ENCODE measurements at regions not wholly inside any gene's neighbourhood (a gene's known extent, or its start where the extent isn't known, plus 50 kb on each side); places are given as distances from the start of the nearest gene placed in this dataset.

- H2BK120ac ChIP-seq (ENCODE audit: low read depth, low read length, poor library complexity, severe bottlenecking), result no peak overlapping the region
- H2AK5ac ChIP-seq (ENCODE audit: insufficient read length, low read length), result no peak overlapping the region
- peak; percentile 31 for DNase-seq
- H3K14ac ChIP-seq (ENCODE audit: insufficient read depth, low read length), result no peak overlapping the region
- Mint-ChIP-seq H3K4me3 (no peak overlapping the region), H3K9me3 (no peaks in the 10 kb centered on the region), H3K4me1 (peaks cover 2 to 13% of the 10 kb centered on the region in 2 experiments; a peak in 2 of 4 replicates), H3K36me3 (ENCODE audit: insufficient read depth in 1 of 3, low read depth in 3 of 3) (no peaks in the 10 kb centered on the region), H3K27me3 (ENCODE audit: low read depth) (no peaks in the 10 kb centered on the region), H3K27ac (peak overlapping the region in 1 of 3 experiments; percentile 66; a peak in 2 of 7 replicates)
- no peak overlapping the region for H3T11ph ChIP-seq (ENCODE audit: low read length)
- no peaks in the 10 kb centered on the region for H3K23me2 ChIP-seq (ENCODE audit: insufficient read length, low read depth, low read length, poor library complexity, severe bottlenecking)
- H3K79me2 ChIP-seq (ENCODE audit: insufficient read depth, low read length), result no peaks in the 10 kb centered on the region
- TF ChIP-seq CTCF (conservative IDR thresholded peaks at IDR 0.05), result no peak
- H3K27ac ChIP-seq (ENCODE audit: insufficient read length, low read depth, low read length), result no peak overlapping the region
- H3K4me2 ChIP-seq (ENCODE audit: insufficient read depth, insufficient read length, low read length), result no peak overlapping the region
- no peak overlapping the region for H4K8ac ChIP-seq (replicated peaks; ENCODE audit: insufficient read length, low read depth, low read length)
- H4K91ac ChIP-seq (ENCODE audit: insufficient read length, low read depth, low read length), result no peak overlapping the region
- H4K20me1 ChIP-seq (ENCODE audit: control insufficient read depth, insufficient read depth, insufficient read length), result no peaks in the 10 kb centered on the region
- peak overlapping the region; percentile 96 for H2AFZ ChIP-seq (ENCODE audit: low read length)
- no peak overlapping the region for H4K5ac ChIP-seq (ENCODE audit: insufficient read length, low read depth, low read length)
- H2BK5ac ChIP-seq (ENCODE audit: insufficient read length, low read length), result no peak overlapping the region
- H3K79me1 ChIP-seq (ENCODE audit: insufficient read depth, low read depth, low read length, poor library complexity, severe bottlenecking), result no peaks in the 10 kb centered on the region
- no peak overlapping the region for H3K56ac ChIP-seq (ENCODE audit: insufficient read length, low read depth, low read length)
- H3K23ac ChIP-seq (ENCODE audit: insufficient read length, low read depth, low read length), result no peak overlapping the region
- H3K4me1 ChIP-seq (ENCODE audit: insufficient read depth, low read length), result no peaks in the 10 kb centered on the region; the same call in 1 of the 2 replicates
- no CpG with 5 or more reads among the region's 4 CpGs for WGBS (ENCODE audit: extremely low coverage, insufficient read length, low lambda C conversion rate)
- no peak overlapping the region for H2BK20ac ChIP-seq (ENCODE audit: low read depth, low read length, poor library complexity, severe bottlenecking)
- no peaks in the 10 kb centered on the region for H3K27me3 ChIP-seq (ENCODE audit: insufficient read depth, low read length)
- H3K9ac ChIP-seq (ENCODE audit: extremely low read depth, insufficient read length, low read length), result no peak overlapping the region
- H3K9me3 ChIP-seq (ENCODE audit: control insufficient read depth, low read depth, low read length), result no peaks in the 10 kb centered on the region
- H3K18ac ChIP-seq (ENCODE audit: insufficient read length, low read depth, low read length), result no peak overlapping the region
- H2BK15ac ChIP-seq (ENCODE audit: low read depth, low read length), result no peak overlapping the region
- H2BK12ac ChIP-seq (ENCODE audit: insufficient read length, low read depth, low read length), result no peak overlapping the region
- H3K4ac ChIP-seq (ENCODE audit: low read depth, low read length), result no peak overlapping the region
Measured at GRCh38 chr11:98561252-98561651, 459.5 kb upstream of the CNTN5 start.
